ENCODE measurements at regions not wholly inside any gene's neighbourhood (a gene's known extent, or its start where the extent isn't known, plus 50 kb on each side); places are given as distances from the start of the nearest gene placed in this dataset.

- 0 out of 2 replicates have a peak, but pooled peaks cover 4% of the 10 kb centered on the region for H3K9me3 ChIP-seq
- Mint-ChIP-seq H3K36me3 (ENCODE audit: insufficient read depth, unreplicated experiment) (no peaks in the 10 kb centered on the region), H3K27me3 (ENCODE audit: insufficient read depth, unreplicated experiment) (no peaks in the 10 kb centered on the region), H3K27ac (ENCODE audit: unreplicated experiment) (no peak overlapping the region), H3K4me3 (ENCODE audit: unreplicated experiment) (no peak overlapping the region), H3K9me3 (ENCODE audit: unreplicated experiment) (no peaks in the 10 kb centered on the region), H3K4me1 (ENCODE audit: low read depth, unreplicated experiment) (no peaks in the 10 kb centered on the region)
- H3K27me3 ChIP-seq (replicated peaks; ENCODE audit: control insufficient read depth, insufficient read depth, low read length): no peaks in the 10 kb centered on the region
- POLR2A ChIA-PET: no interaction called here
- H3K36me3 ChIP-seq (ENCODE audit: control insufficient read depth, insufficient read depth, low read length): no peaks in the 10 kb centered on the region
- no TSS peak for BruUV-seq (replicated peaks)
- CTCF ChIA-PET: no interaction called here
- H3K4me1 ChIP-seq: no peaks in the 10 kb centered on the region
- DNase-seq: no peak
- intact Hi-C loops (cut with micrococcal nuclease; ENCODE audit: unreplicated experiment): no loop called here
- TF ChIP-seq, protein P1, sequence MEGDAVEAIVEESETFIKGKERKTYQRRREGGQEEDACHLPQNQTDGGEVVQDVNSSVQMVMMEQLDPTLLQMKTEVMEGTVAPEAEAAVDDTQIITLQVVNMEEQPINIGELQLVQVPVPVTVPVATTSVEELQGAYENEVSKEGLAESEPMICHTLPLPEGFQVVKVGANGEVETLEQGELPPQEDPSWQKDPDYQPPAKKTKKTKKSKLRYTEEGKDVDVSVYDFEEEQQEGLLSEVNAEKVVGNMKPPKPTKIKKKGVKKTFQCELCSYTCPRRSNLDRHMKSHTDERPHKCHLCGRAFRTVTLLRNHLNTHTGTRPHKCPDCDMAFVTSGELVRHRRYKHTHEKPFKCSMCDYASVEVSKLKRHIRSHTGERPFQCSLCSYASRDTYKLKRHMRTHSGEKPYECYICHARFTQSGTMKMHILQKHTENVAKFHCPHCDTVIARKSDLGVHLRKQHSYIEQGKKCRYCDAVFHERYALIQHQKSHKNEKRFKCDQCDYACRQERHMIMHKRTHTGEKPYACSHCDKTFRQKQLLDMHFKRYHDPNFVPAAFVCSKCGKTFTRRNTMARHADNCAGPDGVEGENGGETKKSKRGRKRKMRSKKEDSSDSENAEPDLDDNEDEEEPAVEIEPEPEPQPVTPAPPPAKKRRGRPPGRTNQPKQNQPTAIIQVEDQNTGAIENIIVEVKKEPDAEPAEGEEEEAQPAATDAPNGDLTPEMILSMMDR (IDR thresholded peaks at IDR 0.05; ENCODE audit: insufficient read depth in 1 of 2, low read depth in 1 of 2, low read length in 1 of 2, severe bottlenecking in 1 of 2, unreplicated experiment in 1 of 2): no peak
- H3K4me3 ChIP-seq (ENCODE audit: low read depth, low read length): no peak overlapping the region
Measured at GRCh38 chr6:168208854-168209253, 110.7 kb downstream of the DACT2 start.

DNA sequence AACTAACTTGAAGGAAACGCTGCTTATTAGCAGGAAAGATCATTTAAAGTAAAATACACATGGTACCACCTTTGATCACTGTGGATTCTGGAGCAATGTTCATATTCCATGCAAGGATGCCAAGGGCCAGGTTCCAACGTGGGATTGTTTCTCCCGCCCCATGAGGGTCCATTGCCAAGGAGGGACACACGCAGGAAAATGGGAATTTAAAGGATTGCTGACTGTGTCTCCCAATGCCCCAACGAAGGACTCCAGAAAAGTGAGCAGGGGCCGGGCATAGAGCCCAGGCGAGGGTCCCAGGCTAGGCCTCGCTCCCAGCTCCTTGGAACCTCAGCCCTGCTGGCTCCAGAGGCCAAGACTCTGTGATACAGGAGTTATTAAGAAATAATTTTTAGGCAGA, 111.2 kb downstream of the DACT2 start:
- no peaks in the 10 kb centered on the region for H3K9me3 Mint-ChIP-seq (ENCODE audit: unreplicated experiment)
- no TSS peak for BruUV-seq (replicated peaks)
- CTCF ChIA-PET: no interaction called here
- DNase-seq: no peak
- no peak overlapping the region for H3K27ac Mint-ChIP-seq (ENCODE audit: unreplicated experiment)
- H3K27me3 Mint-ChIP-seq (ENCODE audit: insufficient read depth, unreplicated experiment): no peaks in the 10 kb centered on the region
- H3K4me1 Mint-ChIP-seq (ENCODE audit: low read depth, unreplicated experiment): no peaks in the 10 kb centered on the region
- H3K36me3 Mint-ChIP-seq (ENCODE audit: insufficient read depth, unreplicated experiment): no peaks in the 10 kb centered on the region
- no peak overlapping the region for H3K4me3 Mint-ChIP-seq (ENCODE audit: unreplicated experiment)
- TF ChIP-seq, protein P1 (IDR thresholded peaks at IDR 0.05; ENCODE audit: insufficient read depth in 1 of 2, low read depth in 1 of 2, low read length in 1 of 2, severe bottlenecking in 1 of 2, unreplicated experiment in 1 of 2): no peak
- H3K27me3 ChIP-seq (replicated peaks; ENCODE audit: control insufficient read depth, insufficient read depth, low read length): no peaks in the 10 kb centered on the region
- H3K36me3 ChIP-seq (ENCODE audit: control insufficient read depth, insufficient read depth, low read length): no peaks in the 10 kb centered on the region
- no peak overlapping the region for H3K4me3 ChIP-seq (ENCODE audit: low read depth, low read length)
- H3K9me3 ChIP-seq: 0 out of 2 replicates have a peak, but pooled peaks cover 4% of the 10 kb centered on the region
- intact Hi-C loops (cut with micrococcal nuclease; ENCODE audit: unreplicated experiment): no loop called here
- POLR2A ChIA-PET: no interaction called here
- H3K4me1 ChIP-seq: no peaks in the 10 kb centered on the region

GRCh38 chr6:168207421-168208175, 112.0 kb downstream of the DACT2 start:
- CTCF ChIA-PET: no interaction called here
- H3K9me3 Mint-ChIP-seq (ENCODE audit: unreplicated experiment): no peaks in the 10 kb centered on the region
- TF ChIP-seq, protein P1 (IDR thresholded peaks at IDR 0.05; ENCODE audit: insufficient read depth in 1 of 2, low read depth in 1 of 2, low read length in 1 of 2, severe bottlenecking in 1 of 2, unreplicated experiment in 1 of 2): no peak
- no peaks in the 10 kb centered on the region for H3K4me1 Mint-ChIP-seq (ENCODE audit: low read depth, unreplicated experiment)
- no peaks in the 10 kb centered on the region for H3K27me3 Mint-ChIP-seq (ENCODE audit: insufficient read depth, unreplicated experiment)
- DNase-seq: no peak
- H3K36me3 ChIP-seq (ENCODE audit: control insufficient read depth, insufficient read depth, low read length): no peaks in the 10 kb centered on the region
- no TSS peak for BruUV-seq (replicated peaks)
- H3K4me3 Mint-ChIP-seq (ENCODE audit: unreplicated experiment): no peak overlapping the region
- POLR2A ChIA-PET: no interaction called here
- 0 out of 2 replicates have a peak, but pooled peaks cover 4% of the 10 kb centered on the region for H3K9me3 ChIP-seq
- intact Hi-C loops (cut with micrococcal nuclease; ENCODE audit: unreplicated experiment): no loop called here
- H3K27ac Mint-ChIP-seq (ENCODE audit: unreplicated experiment): no peak overlapping the region
- H3K4me1 ChIP-seq: no peaks in the 10 kb centered on the region
- no peaks in the 10 kb centered on the region for H3K27me3 ChIP-seq (replicated peaks; ENCODE audit: control insufficient read depth, insufficient read depth, low read length)
- no peaks in the 10 kb centered on the region for H3K36me3 Mint-ChIP-seq (ENCODE audit: insufficient read depth, unreplicated experiment)
- no peak overlapping the region for H3K4me3 ChIP-seq (ENCODE audit: low read depth, low read length)

All from Caco-2 (cell line).